Liver (tissue), 8 donors: ENCODE measurements at regions not wholly inside any gene's neighbourhood (a gene's known extent, or its start where the extent isn't known, plus 50 kb on each side); places are given as distances from the start of the nearest gene placed in this dataset.

Experiments used
- DNase-seq: peaks from one replicate; pipeline ENCODE4 v3.0.0-alpha.2; 2017; ENCODE audit warnings: low spot score
- H3K27ac ChIP-seq, 2 donors: one replicate each; pipeline ENCODE4 v1.7.0; 2013; ENCODE audit warnings: inconsistent platforms in 2 of 2, low read length in 2 of 2, control low read depth in 1 of 2, low read depth in 1 of 2, mild to moderate bottlenecking in 1 of 2
- H3K27me3 ChIP-seq, 4 donors: one replicate each; pipeline versions ENCODE4 v1.6.1 to v1.7.0; 2013; ENCODE audit warnings: low read length in 3 of 4, inconsistent platforms in 1 of 4, mild to moderate bottlenecking in 1 of 4, moderate library complexity in 1 of 4; ENCODE audit not compliant: control insufficient read depth in 4 of 4, insufficient read depth in 4 of 4
- H3K36me3 ChIP-seq, 4 donors: one replicate each; pipeline versions ENCODE4 v1.6.1 to v1.7.0; 2013; ENCODE audit warnings: low read length in 3 of 4, mild to moderate bottlenecking in 3 of 4, low read depth in 1 of 4, moderate library complexity in 1 of 4; ENCODE audit not compliant: control insufficient read depth in 4 of 4, insufficient read depth in 3 of 4
- H3K4me1 ChIP-seq, 4 donors: one replicate each; pipeline versions ENCODE4 v1.6.1 to v1.7.0; 2013; ENCODE audit warnings: low read length in 3 of 4, mild to moderate bottlenecking in 3 of 4, moderate library complexity in 1 of 4; ENCODE audit not compliant: control insufficient read depth in 4 of 4, insufficient read depth in 4 of 4
- H3K4me3 ChIP-seq, 3 donors: one replicate each; pipeline versions ENCODE4 v1.6.1 to v1.7.0; 2013; ENCODE audit warnings: low read length in 3 of 3, control low read depth in 1 of 3, low read depth in 1 of 3, mild to moderate bottlenecking in 1 of 3
- H3K9ac ChIP-seq, 2 donors: one replicate each; pipeline ENCODE4 v1.7.0; 2013; ENCODE audit warnings: low read length in 2 of 2, mild to moderate bottlenecking in 2 of 2, moderate library complexity in 2 of 2, control low read depth in 1 of 2, low read depth in 1 of 2
- H3K9me3 ChIP-seq, 4 donors: one replicate each; pipeline versions ENCODE4 v1.6.1 to v1.7.0; 2013; ENCODE audit warnings: low read length in 3 of 4; ENCODE audit not compliant: control insufficient read depth in 4 of 4
- CTCF ChIP-seq: fragments of 150-350 bp; IDR thresholded peaks from 2 replicates; pipeline ENCODE4 v1.5.1; 2017; ENCODE audit warnings: improper control_type of control experiment, low read depth, low read length; ENCODE audit not compliant: missing input control
- EGR1 ChIP-seq, 2 donors: IDR thresholded peaks; 2 replicates each; pipeline ENCODE4 v1.6.1; 2016 to 2018; ENCODE audit warnings: antibody characterized with exemption in 2 of 2, low read depth in 2 of 2
- FOXA1 ChIP-seq: IDR thresholded peaks from 2 replicates; pipeline ENCODE4 v1.6.1; 2016; ENCODE audit warnings: antibody characterized with exemption
- FOXA2 ChIP-seq: IDR thresholded peaks from 2 replicates; pipeline ENCODE4 v1.6.1; 2016; ENCODE audit warnings: antibody characterized with exemption
- GABPA ChIP-seq, 2 donors: IDR thresholded peaks in 1 of 2; conservative IDR thresholded peaks in 1 of 2; 2 replicates each; pipeline ENCODE4 v1.6.1; 2016; ENCODE audit warnings: antibody characterized with exemption in 2 of 2, mild to moderate bottlenecking in 1 of 2, moderate library complexity in 1 of 2
- HNF4A ChIP-seq, 2 donors: conservative IDR thresholded peaks; 2 replicates each; pipeline ENCODE4 v1.6.1; 2016; ENCODE audit warnings: antibody characterized with exemption in 2 of 2, mild to moderate bottlenecking in 2 of 2
- HNF4G ChIP-seq: IDR thresholded peaks from 2 replicates; pipeline ENCODE4 v1.6.1; 2016; ENCODE audit warnings: antibody characterized with exemption
- JUND ChIP-seq, 2 donors: IDR thresholded peaks; 2 replicates each; pipeline ENCODE4 v1.6.1; 2016; ENCODE audit warnings: antibody characterized with exemption in 2 of 2
- MAX ChIP-seq: IDR thresholded peaks from 2 replicates; pipeline ENCODE4 v1.6.1; 2016; ENCODE audit warnings: antibody characterized with exemption
- NR2F2 ChIP-seq: IDR thresholded peaks from 2 replicates; pipeline ENCODE4 v1.6.1; 2016; ENCODE audit warnings: antibody characterized with exemption
- RAD21 ChIP-seq, 2 donors: IDR thresholded peaks; 2 replicates each; pipeline ENCODE4 v1.6.1; 2016; ENCODE audit warnings: antibody characterized with exemption in 2 of 2, mild to moderate bottlenecking in 2 of 2
- REST ChIP-seq: IDR thresholded peaks from 2 replicates; pipeline ENCODE4 v1.6.1; 2016; ENCODE audit warnings: antibody characterized with exemption, mild to moderate bottlenecking
- RXRA ChIP-seq, 2 donors: IDR thresholded peaks; 2 replicates each; pipeline ENCODE4 v1.6.1; 2017 to 2018; ENCODE audit warnings: antibody characterized with exemption in 2 of 2, mild to moderate bottlenecking in 1 of 2
- SP1 ChIP-seq: IDR thresholded peaks from 2 replicates; pipeline ENCODE4 v1.6.1; 2018; ENCODE audit warnings: antibody characterized with exemption, mild to moderate bottlenecking
- TAF1 ChIP-seq: conservative IDR thresholded peaks from 2 replicates; pipeline ENCODE4 v1.6.1; 2016; ENCODE audit warnings: antibody characterized with exemption, mild to moderate bottlenecking
- YY1 ChIP-seq: IDR thresholded peaks from 2 replicates; pipeline ENCODE4 v1.6.1; 2016; ENCODE audit warnings: antibody characterized with exemption, mild to moderate bottlenecking
- ZBTB33 ChIP-seq: IDR thresholded peaks from 2 replicates; pipeline ENCODE4 v1.6.1; 2016; ENCODE audit warnings: antibody characterized with exemption
- WGBS: extraction: QIAGEN DNeasy Blood & Tissue Kit; methylation state at CpG from one replicate; pipeline ENCODE4 v1.1.7; 2013; 5-methylcytosine and 5-hydroxymethylcytosine counted together
- TF ChIP-seq, protein P1 (sequence below): IDR thresholded peaks from 2 replicates; pipeline ENCODE4 v1.6.1; 2016; ENCODE audit warnings: antibody characterized with exemption
- donor health status: healthy.
- donor health status: healthy.
- donor health status: healthy.
- donor health status: healthy.
- donor health status: healthy.

- DNase-seq, result peak; percentile 35
- no peaks in the 10 kb centered on the region for H3K36me3 ChIP-seq
- 21% methylated on average over 7 of the region's 7 CpGs for whole genome bisulfite sequencing
- no peaks in the 10 kb centered on the region for H3K27me3 ChIP-seq
- TF ChIP-seq CTCF, result no peak
- TF ChIP-seq FOXA2, result peak; percentile 81
- TF ChIP-seq HNF4A (conservative IDR thresholded peaks at IDR 0.05), result peak; percentile 84 to 91
- TF ChIP-seq RXRA (IDR thresholded peaks at IDR 0.05), result peak; percentile 52 to 62
- peak; percentile 54 for TF ChIP-seq FOXA1
- TF ChIP-seq ZBTB33, result no peak
- TF ChIP-seq GABPA (IDR thresholded peaks at IDR 0.05 in 1 of 2, conservative IDR thresholded peaks at IDR 0.05 in 1 of 2), result no peak
- no peak for TF ChIP-seq JUND (IDR thresholded peaks at IDR 0.05)
- TF ChIP-seq, protein P1, sequence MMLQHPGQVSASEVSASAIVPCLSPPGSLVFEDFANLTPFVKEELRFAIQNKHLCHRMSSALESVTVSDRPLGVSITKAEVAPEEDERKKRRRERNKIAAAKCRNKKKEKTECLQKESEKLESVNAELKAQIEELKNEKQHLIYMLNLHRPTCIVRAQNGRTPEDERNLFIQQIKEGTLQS, result no peak
- no peak for TF ChIP-seq YY1
- no peak for TF ChIP-seq EGR1 (IDR thresholded peaks at IDR 0.05; ENCODE audit: low read depth in 2 of 2)
- TF ChIP-seq REST, result no peak
- no peak for TF ChIP-seq TAF1
- TF ChIP-seq SP1, result peak; percentile 86
- TF ChIP-seq RAD21 (IDR thresholded peaks at IDR 0.05), result no peak
- no peak for TF ChIP-seq NR2F2
- peak; percentile 23 for TF ChIP-seq MAX
- peak; percentile 35 for TF ChIP-seq HNF4G
- no peaks in the 10 kb centered on the region for H3K9me3 ChIP-seq
- no peak overlapping the region for H3K4me3 ChIP-seq
- H3K9ac ChIP-seq, result no peak overlapping the region
- peaks cover 0 to 11% (median 6%) of the 10 kb centered on the region in 4 donors for H3K4me1 ChIP-seq
- peak overlapping the region; percentile 2 to 3 for H3K27ac ChIP-seq
Measured at GRCh38 chr2:88321449-88322248, 130.8 kb downstream of the FOXI3 start.
